Occipital lobe (tissue), 1 donor: ENCODE measurements at regions not wholly inside any gene's neighbourhood (a gene's known extent, or its start where the extent isn't known, plus 50 kb on each side); places are given as distances from the start of the nearest gene placed in this dataset.

ENCODE experiments used
- DNase-seq: peaks from one replicate; lab custom pipeline; 2025; lab: John Stamatoyannopoulos, UW

DNA sequence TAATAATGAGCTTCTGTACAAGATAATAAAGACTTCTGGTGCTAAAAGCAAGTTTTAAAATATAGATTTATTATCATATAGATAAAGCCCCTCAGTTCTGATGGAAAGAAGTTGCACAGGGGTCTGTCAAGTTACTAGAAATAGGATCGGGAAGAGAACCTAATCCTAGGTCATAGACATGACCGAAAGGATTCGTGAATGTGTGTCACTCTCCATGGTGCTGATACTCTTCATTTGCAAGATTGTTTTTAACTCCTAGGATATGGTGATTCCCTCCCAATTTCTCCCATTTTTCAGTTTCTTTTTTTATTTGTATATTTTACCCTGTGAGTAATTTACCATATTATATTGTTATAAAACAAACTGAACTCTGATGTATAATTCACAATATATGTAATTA, 58.9 kb upstream of the CTNNA2 start:
- no peak for DNase-seq

GRCh38 chr2:79452651-79453050, 60.2 kb upstream of the CTNNA2 start:
- no peak for DNase-seq

DNA sequence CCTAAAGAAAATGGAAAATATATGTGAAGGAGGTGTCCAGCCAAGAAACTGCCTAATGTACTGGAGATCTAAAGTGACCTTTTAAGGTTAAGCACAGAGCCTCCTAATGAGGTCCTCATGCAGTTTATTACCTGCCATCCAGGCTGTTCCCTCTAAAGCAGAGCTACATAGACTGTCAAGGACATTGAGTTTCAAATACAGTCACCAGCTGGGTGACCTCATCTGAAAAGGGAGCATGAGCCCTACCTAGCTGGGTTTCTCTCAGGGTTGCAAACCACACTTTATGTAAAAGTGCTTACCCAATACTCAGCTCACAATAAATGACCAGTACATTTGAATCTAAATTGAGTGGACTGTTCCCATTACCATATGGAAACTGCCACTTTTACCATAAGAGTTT, 65.4 kb upstream of the CTNNA2 start:
- no peak for DNase-seq

- no peak for DNase-seq
These were observed 66.5 kb upstream of the CTNNA2 start for GRCh38 chr2:79446313-79446712.

GRCh38 chr2:79437433-79438267, 75.2 kb upstream of the CTNNA2 start:
- no peak for DNase-seq

DNA sequence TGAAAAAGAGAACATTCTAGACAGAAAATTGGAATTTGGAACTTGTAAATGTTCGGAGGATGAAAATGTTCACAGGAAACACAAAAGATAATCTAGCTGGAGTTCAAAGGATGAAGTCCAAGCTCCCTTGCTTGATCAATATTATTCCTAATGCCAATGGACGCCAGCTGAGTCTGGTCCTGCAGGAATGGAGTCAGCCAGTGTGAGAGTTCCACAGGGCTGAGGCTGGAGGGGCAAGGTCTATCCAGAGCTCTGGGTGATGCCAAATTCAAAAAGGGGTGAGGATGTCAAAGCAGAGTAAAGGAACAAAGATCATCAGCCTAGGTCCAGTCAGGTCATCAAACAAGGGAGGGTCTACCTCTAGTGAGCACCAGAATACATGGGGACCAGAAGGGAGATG, 78.5 kb upstream of the CTNNA2 start:
- no peak for DNase-seq

DNA sequence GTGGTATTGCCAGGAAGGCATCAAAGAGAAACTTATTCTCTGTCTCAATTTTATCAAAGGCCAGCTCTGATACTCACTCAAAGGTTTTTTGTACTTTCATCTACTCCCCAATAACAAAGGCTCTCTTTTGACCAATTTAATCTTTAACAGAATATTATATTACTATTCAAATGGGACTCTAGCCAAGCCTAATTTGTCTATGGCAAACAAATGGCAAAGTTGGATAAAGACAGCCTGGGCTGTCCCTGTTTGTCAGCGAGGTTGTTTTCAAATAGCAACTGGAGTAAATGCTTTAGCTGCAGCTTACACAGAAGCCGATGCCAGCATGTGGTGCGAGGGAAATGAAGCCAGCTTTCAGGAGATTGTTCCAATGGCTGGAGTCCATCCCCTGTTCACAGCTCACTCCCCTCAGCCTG, 80.1 kb upstream of the CTNNA2 start:
- peak; percentile 56 for DNase-seq

DNA sequence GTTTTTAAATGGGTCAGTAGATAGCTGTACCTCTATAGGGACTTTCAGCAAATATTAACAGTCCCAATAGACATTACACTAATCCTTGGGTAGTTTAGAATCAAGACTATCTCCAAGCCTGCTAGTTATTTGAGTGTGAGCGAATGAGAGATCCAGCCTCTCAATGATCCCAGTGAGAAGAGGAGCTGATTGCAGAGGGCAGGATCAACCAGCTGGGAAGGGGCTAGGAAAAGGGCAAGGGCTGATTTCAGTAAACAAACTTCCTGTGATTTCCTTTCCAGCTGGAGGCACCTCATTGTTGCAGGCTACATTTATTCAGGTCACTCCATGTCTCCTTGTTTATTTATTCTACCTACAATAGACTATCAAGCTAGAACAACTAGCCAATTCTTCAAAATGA, 84.1 kb upstream of the CTNNA2 start:
- DNase-seq = no peak

DNA sequence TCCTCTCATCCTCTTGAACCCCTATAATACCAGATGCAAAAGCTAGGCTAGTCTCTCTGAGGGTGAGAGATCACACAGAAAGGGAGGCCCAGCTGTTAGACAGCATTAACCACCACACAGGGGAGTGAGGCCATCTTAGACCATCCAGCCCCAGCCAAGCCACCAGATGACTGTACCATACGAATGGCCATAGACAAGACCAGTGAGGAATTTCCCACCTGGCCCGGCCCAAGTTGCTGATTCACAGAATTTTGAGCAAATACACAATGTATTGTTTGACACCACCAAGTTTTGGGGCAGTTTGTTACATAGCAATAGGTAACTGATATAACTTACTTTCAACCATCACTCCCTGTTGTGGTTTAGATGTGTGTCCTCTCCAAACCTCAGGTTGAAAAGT, 98.2 kb upstream of the CTNNA2 start:
- no peak for DNase-seq

DNA sequence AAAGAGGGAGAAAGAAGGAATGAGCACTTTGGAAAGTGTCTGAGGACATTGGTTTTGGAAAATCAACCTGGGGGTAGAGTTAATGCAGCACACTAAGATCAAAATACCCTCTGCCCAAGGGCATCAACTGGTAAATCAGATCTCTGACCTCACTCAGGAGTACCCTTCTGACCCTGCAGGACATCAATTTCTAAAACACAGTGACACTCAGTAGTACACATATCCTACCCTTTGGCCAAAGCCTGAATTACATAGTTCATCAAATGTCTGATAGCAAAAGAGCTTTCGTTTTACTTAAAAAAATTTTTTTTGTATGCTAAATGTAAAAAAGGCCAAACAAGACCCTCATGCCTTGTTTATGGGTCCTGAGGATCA, 118.4 kb upstream of the CTNNA2 start:
- DNase-seq = no peak

DNA sequence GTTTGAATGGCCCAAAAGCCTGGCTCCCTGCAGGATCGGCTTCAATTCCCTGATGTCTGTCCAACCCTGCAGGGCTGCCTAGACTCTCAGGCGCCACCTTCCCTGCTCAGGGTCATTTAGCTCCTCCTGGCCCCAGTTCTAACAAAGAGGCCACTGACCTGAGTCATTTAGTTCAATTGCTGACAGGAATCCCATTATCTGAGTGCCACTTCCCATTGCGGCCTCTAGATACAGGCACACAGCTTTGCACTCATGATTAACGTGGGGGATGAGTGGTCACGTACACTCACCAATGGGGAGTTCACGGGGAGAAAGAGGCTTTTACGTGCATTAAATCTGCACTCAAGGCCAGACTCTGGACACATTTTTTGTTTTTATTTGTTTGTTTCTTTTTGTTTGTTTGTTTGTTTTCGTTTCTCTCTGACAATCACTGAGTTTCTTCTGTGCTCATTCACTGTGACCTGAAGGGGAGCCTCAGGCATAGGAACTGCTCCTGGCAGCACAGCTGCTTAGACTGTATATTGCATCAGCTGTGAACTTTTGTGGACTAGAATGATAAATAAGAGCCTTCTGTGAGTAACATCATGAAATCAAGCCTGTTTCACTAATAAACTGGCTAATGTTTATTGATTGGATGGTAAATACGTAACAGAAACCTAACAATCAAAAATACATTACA, 118.9 kb upstream of the CTNNA2 start:
- DNase-seq = peak; percentile 21

DNA sequence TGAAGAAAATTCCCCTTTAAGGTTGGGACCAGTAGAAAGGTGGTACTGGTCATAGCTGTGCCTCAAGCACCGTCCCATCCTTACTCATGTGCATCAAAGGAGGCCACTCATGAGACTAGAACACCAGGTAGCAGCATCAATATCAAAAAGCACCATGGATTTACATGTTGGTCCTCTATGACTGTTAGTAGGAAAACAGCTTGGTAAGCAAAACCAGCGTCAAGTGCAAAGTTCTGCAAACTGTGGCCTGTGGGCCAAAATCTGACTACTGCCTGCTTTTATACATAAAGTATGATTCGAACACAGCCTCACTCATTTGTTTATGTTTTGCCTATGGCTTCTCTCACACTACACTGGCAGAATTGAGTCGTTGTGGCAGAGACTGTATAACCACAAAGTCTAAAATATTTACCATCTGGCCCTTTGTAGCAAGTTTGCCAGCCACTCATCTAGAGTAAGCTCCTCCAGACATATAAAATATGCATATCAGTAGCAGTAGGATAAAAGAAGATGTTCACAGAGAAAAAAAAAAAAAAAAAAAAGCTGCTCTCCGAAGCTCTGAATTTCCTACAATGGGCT, 119.7 kb upstream of the CTNNA2 start:
- DNase-seq = no peak

DNA sequence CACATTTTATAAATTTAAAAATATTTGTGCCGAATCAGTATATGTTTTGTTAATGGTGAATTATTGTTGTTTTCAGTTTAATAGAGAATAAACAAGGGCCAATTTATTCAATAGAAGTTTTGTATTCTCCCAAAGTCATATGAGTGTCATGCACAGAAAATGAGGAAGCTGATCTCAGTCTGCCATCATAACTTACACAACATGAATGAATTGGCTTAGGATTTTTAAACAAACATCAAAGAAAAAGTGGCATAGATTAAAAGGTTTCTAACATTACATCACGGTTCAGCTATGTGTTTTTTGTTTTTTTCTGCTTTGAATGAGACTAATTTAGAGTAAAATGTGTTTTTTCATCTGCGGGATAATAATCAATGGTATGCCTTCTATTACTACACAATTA, 123.4 kb upstream of the CTNNA2 start:
- no peak for DNase-seq

DNA sequence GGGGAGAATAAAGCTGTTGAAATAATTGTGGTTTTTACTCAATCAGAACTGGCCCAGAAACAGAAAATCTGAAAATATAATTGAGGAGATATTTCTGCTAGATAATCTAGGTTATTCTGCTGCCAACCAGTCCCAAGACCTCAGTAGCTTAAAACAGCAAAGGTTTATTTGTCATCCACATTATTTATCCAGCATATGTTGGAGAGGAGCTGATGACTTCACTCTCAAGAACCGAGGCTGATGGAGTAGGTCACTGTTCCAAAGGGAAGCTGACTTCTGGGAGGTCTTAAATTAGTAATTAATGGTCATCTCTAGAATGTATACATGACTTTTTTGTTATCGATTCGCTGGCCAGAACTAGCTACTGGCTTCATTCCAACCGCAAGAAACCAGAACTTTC, 124.8 kb upstream of the CTNNA2 start:
- DNase-seq = no peak

DNA sequence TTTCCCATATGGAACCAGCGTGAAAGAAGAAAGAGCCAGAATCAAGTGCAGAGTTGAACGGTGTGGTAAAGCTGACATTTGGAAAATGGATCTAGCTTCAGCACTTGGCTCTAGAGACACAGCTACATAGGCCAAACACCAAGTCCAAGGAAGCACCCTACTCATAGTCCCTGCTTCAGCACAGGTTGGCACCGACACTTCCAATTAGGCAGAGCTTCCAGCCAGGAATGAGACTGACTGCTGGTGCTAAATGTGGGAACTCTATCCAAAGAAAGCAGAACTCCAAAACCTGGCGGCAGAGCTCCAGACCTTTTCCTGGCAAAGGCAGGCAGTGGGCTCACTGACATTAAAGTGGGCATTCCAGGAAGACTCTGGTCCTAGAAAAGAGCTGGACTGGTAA, 125.4 kb upstream of the CTNNA2 start:
- no peak for DNase-seq

DNA sequence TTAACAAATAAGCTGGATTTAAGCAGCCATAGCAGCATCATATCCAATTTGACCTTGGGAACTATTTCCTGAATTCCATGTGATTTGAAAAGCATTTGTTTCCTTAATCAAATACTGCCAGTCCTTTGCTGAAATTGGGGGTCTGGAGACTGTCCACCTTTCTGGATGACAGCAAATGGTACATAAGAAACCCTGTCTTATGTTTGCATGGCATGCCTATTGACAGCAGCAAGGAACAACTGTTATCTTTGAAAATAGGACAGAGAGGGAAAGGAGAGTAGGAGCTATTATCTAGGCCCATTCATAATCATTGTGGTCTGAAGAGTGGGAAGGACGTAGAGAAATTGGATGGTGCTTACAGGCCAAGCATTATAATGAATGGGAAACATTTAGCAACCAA, 129.2 kb upstream of the CTNNA2 start:
- DNase-seq = no peak

- no peak for DNase-seq
These were observed 137.0 kb upstream of the CTNNA2 start for GRCh38 chr2:79375817-79376216.

GRCh38 chr2:79373358-79374130, 139.3 kb upstream of the CTNNA2 start:
- no peak for DNase-seq

- DNase-seq = peak; percentile 64
These were observed 141.8 kb upstream of the CTNNA2 start for GRCh38 chr2:79370976-79371538.

- DNase-seq = peak; percentile 61
These were observed 143.7 kb upstream of the CTNNA2 start for GRCh38 chr2:79369127-79369526.

- DNase-seq = peak; percentile 29
These were observed 144.7 kb upstream of the CTNNA2 start for GRCh38 chr2:79368116-79368630.
